HFF-Myc (cell line): ENCODE measurements at regions not wholly inside any gene's neighbourhood (a gene's known extent, or its start where the extent isn't known, plus 50 kb on each side); places are given as distances from the start of the nearest gene placed in this dataset.
"Not testable (repeated sequence)": the region's sequence is repeated elsewhere in the genome, so short reads cannot be mapped to it uniquely, and the experiment has no call there.

Source experiments
- DNase-seq: peaks from one replicate; pipeline ENCODE4 v3.0.0-alpha.2; 2011; ENCODE audit warnings: low read depth; ENCODE audit errors: extremely low read depth
- H3K4me3 ChIP-seq: replicated peaks from 2 replicates; pipeline ENCODE4 v1.5.1; 2011; ENCODE audit warnings: low read depth, mild to moderate bottlenecking, control low read depth, low read length
- TF ChIP-seq, protein P1 (sequence below): IDR thresholded peaks from 2 replicates; pipeline ENCODE4 v1.5.1; 2012; ENCODE audit warnings: mild to moderate bottlenecking, low read depth, low read length, control low read depth; ENCODE audit errors: missing control alignments

- TF ChIP-seq, protein P1, sequence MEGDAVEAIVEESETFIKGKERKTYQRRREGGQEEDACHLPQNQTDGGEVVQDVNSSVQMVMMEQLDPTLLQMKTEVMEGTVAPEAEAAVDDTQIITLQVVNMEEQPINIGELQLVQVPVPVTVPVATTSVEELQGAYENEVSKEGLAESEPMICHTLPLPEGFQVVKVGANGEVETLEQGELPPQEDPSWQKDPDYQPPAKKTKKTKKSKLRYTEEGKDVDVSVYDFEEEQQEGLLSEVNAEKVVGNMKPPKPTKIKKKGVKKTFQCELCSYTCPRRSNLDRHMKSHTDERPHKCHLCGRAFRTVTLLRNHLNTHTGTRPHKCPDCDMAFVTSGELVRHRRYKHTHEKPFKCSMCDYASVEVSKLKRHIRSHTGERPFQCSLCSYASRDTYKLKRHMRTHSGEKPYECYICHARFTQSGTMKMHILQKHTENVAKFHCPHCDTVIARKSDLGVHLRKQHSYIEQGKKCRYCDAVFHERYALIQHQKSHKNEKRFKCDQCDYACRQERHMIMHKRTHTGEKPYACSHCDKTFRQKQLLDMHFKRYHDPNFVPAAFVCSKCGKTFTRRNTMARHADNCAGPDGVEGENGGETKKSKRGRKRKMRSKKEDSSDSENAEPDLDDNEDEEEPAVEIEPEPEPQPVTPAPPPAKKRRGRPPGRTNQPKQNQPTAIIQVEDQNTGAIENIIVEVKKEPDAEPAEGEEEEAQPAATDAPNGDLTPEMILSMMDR, result no peak
- DNase-seq, result no peak
- H3K4me3 ChIP-seq, result no peak overlapping the region
These were observed 488.5 kb upstream of the MAP3K7 start for GRCh38 chr6:91075244-91075976.

DNA sequence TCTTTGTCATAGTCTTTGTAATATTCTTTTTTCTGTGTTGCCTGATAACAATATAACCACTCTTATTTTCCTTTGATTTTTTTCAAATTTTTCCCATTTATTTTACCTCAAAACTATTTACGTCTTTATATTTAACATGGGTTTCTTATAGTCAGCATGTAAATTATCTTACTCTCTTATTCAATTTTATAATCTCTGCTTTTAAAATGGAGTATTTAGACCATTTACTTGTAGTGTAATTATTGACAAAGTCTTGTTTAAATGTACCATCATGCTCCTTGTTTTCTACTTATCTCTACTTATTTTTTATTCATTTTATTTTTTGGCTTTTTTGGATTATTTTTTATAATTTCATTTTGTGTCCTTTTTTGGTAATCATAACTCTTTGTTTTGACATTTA, 476.5 kb upstream of the MAP3K7 start:
- no peak for DNase-seq
- TF ChIP-seq, protein P1, result no peak
- no peak overlapping the region for H3K4me3 ChIP-seq

DNA sequence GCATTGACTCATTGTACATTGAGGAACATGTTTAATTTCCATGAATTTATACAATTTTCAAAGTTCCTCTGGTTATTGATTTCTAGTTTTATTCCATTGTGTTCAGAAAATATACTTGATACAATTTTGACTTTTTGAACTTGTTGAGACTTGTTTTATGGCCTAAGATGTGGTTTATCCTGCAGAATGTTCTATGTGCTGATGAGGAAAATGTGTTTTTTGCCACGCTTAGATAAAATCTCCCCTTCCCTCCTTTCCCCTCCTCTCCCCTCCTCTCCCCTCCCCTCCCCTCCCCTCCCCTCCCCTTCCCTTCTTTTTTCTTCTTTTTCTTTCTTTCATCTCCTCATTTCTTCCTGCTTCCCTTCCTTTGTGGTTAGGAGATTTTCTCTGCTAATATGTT, 470.8 kb upstream of the MAP3K7 start:
- TF ChIP-seq, protein P1, result no peak
- DNase-seq, result no peak
- H3K4me3 ChIP-seq, result no peak overlapping the region

- DNase-seq, result no peak
- no peak overlapping the region for H3K4me3 ChIP-seq
- TF ChIP-seq, protein P1, result no peak
These were observed 469.1 kb upstream of the MAP3K7 start for GRCh38 chr6:91055959-91056358.

DNA sequence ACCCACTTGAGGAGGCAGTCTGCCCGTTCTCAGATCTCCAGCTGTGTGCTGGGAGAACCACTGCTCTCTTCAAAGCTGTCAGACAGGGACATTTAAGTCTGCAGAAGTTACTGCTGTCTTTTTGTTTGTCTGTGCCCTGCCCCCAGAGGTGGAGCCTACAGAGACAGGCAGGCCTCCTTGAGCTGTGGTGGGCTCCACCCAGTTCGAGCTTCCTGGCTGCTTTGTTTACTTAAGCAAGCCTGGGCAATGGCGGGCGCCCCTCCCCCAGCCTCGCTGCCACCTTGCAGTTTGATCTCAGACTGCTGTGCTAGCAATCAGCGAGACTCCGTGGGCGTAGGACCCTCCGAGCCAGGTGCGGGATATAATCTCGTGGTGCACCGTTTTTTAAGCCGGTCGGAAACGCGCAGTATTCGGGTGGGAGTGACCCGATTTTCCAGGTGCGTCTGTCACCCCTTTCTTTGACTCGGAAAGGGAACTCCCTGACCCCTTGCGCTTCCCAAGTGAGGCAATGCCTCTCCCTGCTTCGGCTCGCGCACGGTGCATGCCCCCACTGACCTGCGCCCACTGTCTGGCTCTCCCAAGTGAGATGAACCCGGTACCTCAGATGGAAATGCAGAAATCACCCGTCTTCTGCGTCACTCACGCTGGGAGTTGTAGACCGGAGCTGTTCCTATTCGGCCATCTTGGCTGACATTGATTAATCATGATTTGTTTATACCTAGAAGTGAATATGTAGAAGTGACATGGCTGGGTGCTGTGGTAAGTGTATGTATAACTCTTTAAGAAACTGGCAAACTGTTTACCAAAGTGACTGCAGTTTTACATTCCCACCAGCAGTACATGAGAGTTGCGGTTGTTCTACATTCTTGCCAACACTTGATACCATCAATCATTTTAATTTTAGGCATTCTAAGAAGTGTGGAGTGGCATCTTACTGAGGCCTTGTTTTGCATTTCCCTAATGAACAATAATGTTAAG, 465.9 kb upstream of the MAP3K7 start:
- not testable (repeated sequence) for DNase-seq, H3K4me3 ChIP-seq

GRCh38 chr6:91045161-91045560, 458.3 kb upstream of the MAP3K7 start:
- DNase-seq, result no peak
- TF ChIP-seq, protein P1, result no peak
- H3K4me3 ChIP-seq, result no peak overlapping the region

GRCh38 chr6:91043751-91044150, 456.9 kb upstream of the MAP3K7 start:
- TF ChIP-seq, protein P1, result no peak
- H3K4me3 ChIP-seq, result no peak overlapping the region
- DNase-seq, result no peak
